ENCODE measurements at regions not wholly inside any gene's neighbourhood (a gene's known extent, or its start where the extent isn't known, plus 50 kb on each side); places are given as distances from the start of the nearest gene placed in this dataset.
"Not testable (repeated sequence)": the region's sequence is repeated elsewhere in the genome, so short reads cannot be mapped to it uniquely, and the experiment has no call there.

GRCh38 chr2:184041077-184041476 is 557.3 kb upstream of the ZNF804A start:
- H3K9me3 ChIP-seq = no peaks in the 10 kb centered on the region
- TF ChIP-seq POLR2AphosphoS5 (IDR thresholded peaks at IDR 0.05) (no peak), POLR2A (IDR thresholded peaks at IDR 0.05; ENCODE audit: low read depth) (no peak), CTCF (IDR thresholded peaks at IDR 0.05) (no peak), EP300 (IDR thresholded peaks at IDR 0.05) (no peak)
- no peaks in the 10 kb centered on the region for H3K27me3 ChIP-seq
- H3K27ac ChIP-seq (replicated peaks in 1 of 4) = no peak overlapping the region
- no peak overlapping the region for H3K4me3 ChIP-seq
- DNase-seq (ENCODE audit: extremely low spot score) = no peak
- H3K36me3 ChIP-seq = no peaks in the 10 kb centered on the region
- 31% methylated on average over 3 of the region's 3 CpGs for WGBS
- intact Hi-C loops (cut with DNase I) = no loop called here
- H3K4me1 ChIP-seq = no peaks in the 10 kb centered on the region

GRCh38 chr2:184041777-184042176 is 556.6 kb upstream of the ZNF804A start:
- intact Hi-C loops (cut with DNase I) = no loop called here
- DNase-seq (ENCODE audit: extremely low spot score) = no peak

GRCh38 chr2:184047536-184047935 is 550.8 kb upstream of the ZNF804A start:
- DNase-seq (ENCODE audit: extremely low spot score) = no peak
- TF ChIP-seq POLR2AphosphoS5 (IDR thresholded peaks at IDR 0.05) (no peak), EP300 (IDR thresholded peaks at IDR 0.05) (no peak), CTCF (IDR thresholded peaks at IDR 0.05) (no peak), POLR2A (IDR thresholded peaks at IDR 0.05; ENCODE audit: low read depth) (no peak)
- no peak overlapping the region for H3K27ac ChIP-seq (replicated peaks in 1 of 4)
- WGBS = 92% methylated on average over 3 of the region's 3 CpGs
- H3K4me3 ChIP-seq = no peak overlapping the region
- no peaks in the 10 kb centered on the region for H3K36me3 ChIP-seq
- no peaks in the 10 kb centered on the region for H3K4me1 ChIP-seq
- H3K9me3 ChIP-seq = no peaks in the 10 kb centered on the region
- intact Hi-C loops (cut with DNase I) = no loop called here
- H3K27me3 ChIP-seq = no peaks in the 10 kb centered on the region

More at GRCh38 chr2:184041777-184042176, 556.6 kb upstream of the ZNF804A start:
- H3K9me3 ChIP-seq = no peaks in the 10 kb centered on the region
- no peak for TF ChIP-seq POLR2AphosphoS5 (IDR thresholded peaks at IDR 0.05)
- TF ChIP-seq POLR2A (IDR thresholded peaks at IDR 0.05; ENCODE audit: low read depth) = no peak
- TF ChIP-seq CTCF (IDR thresholded peaks at IDR 0.05) = no peak
- TF ChIP-seq EP300 (IDR thresholded peaks at IDR 0.05) = no peak
- H3K27me3 ChIP-seq = no peaks in the 10 kb centered on the region
- no peak overlapping the region for H3K4me3 ChIP-seq
- no peaks in the 10 kb centered on the region for H3K36me3 ChIP-seq
- no peaks in the 10 kb centered on the region for H3K4me1 ChIP-seq
- 88% methylated on average over 4 of the region's 4 CpGs for WGBS
- no peak overlapping the region for H3K27ac ChIP-seq (replicated peaks in 1 of 4)

- intact Hi-C loops (cut with DNase I) = no loop called here
- DNase-seq (ENCODE audit: extremely low spot score) = no peak
- no peak for TF ChIP-seq EP300 (IDR thresholded peaks at IDR 0.05)
- no peak for TF ChIP-seq POLR2AphosphoS5 (IDR thresholded peaks at IDR 0.05)
- no peak for TF ChIP-seq POLR2A (IDR thresholded peaks at IDR 0.05; ENCODE audit: low read depth)
- no peak for TF ChIP-seq CTCF (IDR thresholded peaks at IDR 0.05)
Observed at GRCh38 chr2:184049566-184049965, 548.8 kb upstream of the ZNF804A start.

GRCh38 chr2:184053326-184053725 is 545.0 kb upstream of the ZNF804A start:
- DNase-seq (ENCODE audit: extremely low spot score) = no peak
- Histone ChIP-seq H3K27me3 (no peaks in the 10 kb centered on the region), H3K4me3 (no peak overlapping the region), H3K4me1 (no peaks in the 10 kb centered on the region), H3K36me3 (no peaks in the 10 kb centered on the region), H3K27ac (replicated peaks in 1 of 4) (no peak overlapping the region), H3K9me3 (no peaks in the 10 kb centered on the region)
- intact Hi-C loops (cut with DNase I) = no loop called here
- TF ChIP-seq POLR2AphosphoS5 (IDR thresholded peaks at IDR 0.05) (no peak), EP300 (IDR thresholded peaks at IDR 0.05) (no peak), POLR2A (IDR thresholded peaks at IDR 0.05; ENCODE audit: low read depth) (no peak), CTCF (IDR thresholded peaks at IDR 0.05) (no peak)
- 41% methylated on average over 3 of the region's 3 CpGs for WGBS

More at GRCh38 chr2:184049566-184049965, 548.8 kb upstream of the ZNF804A start:
- H3K4me1 ChIP-seq = no peaks in the 10 kb centered on the region
- no peak overlapping the region for H3K27ac ChIP-seq (replicated peaks in 1 of 4)
- H3K27me3 ChIP-seq = no peaks in the 10 kb centered on the region
- no peak overlapping the region for H3K4me3 ChIP-seq
- no peaks in the 10 kb centered on the region for H3K36me3 ChIP-seq
- H3K9me3 ChIP-seq = no peaks in the 10 kb centered on the region
- 89% methylated on average over 2 of the region's 2 CpGs for WGBS

- H3K4me1 ChIP-seq; intact Hi-C loops (cut with DNase I): not testable (repeated sequence)
- WGBS = 89% methylated on average over 1 of the region's 1 CpG
Observed at GRCh38 chr2:184054419-184054818, 543.9 kb upstream of the ZNF804A start.

More at GRCh38 chr2:184054419-184054818, 543.9 kb upstream of the ZNF804A start:
- H3K36me3 ChIP-seq; H3K9me3 ChIP-seq; H3K27ac ChIP-seq (replicated peaks in 1 of 4); DNase-seq (ENCODE audit: extremely low spot score); H3K4me3 ChIP-seq; H3K27me3 ChIP-seq: not testable (repeated sequence)

Measured in esophagus muscularis mucosa (tissue), 4 donors.